ENCODE measurements at regions not wholly inside any gene's neighbourhood (a gene's known extent, or its start where the extent isn't known, plus 50 kb on each side); places are given as distances from the start of the nearest gene placed in this dataset.

GRCh38 chr2:43155851-43156411 is 70.5 kb downstream of the ZFP36L2 start:
- TF ChIP-seq, protein P1, sequence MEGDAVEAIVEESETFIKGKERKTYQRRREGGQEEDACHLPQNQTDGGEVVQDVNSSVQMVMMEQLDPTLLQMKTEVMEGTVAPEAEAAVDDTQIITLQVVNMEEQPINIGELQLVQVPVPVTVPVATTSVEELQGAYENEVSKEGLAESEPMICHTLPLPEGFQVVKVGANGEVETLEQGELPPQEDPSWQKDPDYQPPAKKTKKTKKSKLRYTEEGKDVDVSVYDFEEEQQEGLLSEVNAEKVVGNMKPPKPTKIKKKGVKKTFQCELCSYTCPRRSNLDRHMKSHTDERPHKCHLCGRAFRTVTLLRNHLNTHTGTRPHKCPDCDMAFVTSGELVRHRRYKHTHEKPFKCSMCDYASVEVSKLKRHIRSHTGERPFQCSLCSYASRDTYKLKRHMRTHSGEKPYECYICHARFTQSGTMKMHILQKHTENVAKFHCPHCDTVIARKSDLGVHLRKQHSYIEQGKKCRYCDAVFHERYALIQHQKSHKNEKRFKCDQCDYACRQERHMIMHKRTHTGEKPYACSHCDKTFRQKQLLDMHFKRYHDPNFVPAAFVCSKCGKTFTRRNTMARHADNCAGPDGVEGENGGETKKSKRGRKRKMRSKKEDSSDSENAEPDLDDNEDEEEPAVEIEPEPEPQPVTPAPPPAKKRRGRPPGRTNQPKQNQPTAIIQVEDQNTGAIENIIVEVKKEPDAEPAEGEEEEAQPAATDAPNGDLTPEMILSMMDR (IDR thresholded peaks at IDR 0.05): no peak

GRCh38 chr2:43154685-43155084 is 71.7 kb downstream of the ZFP36L2 start:
- TF ChIP-seq, protein P1 (IDR thresholded peaks at IDR 0.05): no peak

- TF ChIP-seq, protein P1 (IDR thresholded peaks at IDR 0.05): no peak
Measured at GRCh38 chr2:43152741-43153647, 73.4 kb downstream of the ZFP36L2 start.

GRCh38 chr2:43152186-43152585 is 74.2 kb downstream of the ZFP36L2 start:
- TF ChIP-seq, protein P1 (IDR thresholded peaks at IDR 0.05): no peak

GRCh38 chr2:43149482-43150107 is 76.8 kb downstream of the ZFP36L2 start:
- TF ChIP-seq, protein P1 (IDR thresholded peaks at IDR 0.05): no peak

- TF ChIP-seq, protein P1 (IDR thresholded peaks at IDR 0.05): no peak
Measured at GRCh38 chr2:43146083-43146482, 80.3 kb downstream of the ZFP36L2 start.

DNA sequence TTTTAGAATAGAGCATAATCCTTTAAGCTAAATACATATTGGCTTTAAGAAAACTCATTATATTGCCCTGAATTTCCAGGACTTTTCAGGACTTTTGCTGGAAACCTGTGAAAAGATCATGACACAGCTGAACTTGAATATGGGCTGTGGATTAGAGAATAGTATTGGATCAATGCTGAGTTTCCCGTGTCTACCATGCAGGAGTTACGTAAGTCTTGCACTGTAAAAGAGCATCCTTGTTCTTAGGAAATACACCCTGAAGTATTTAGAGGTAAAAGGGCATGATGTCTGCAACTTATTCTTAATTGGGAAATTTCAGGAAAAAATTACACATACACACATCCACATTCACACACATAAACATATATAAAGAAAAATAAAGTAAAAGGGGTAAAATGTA is 82.1 kb downstream of the ZFP36L2 start:
- TF ChIP-seq, protein P1 (IDR thresholded peaks at IDR 0.05): no peak

All from LNCAP (cell line).